ENCODE measurements at regions not wholly inside any gene's neighbourhood (a gene's known extent, or its start where the extent isn't known, plus 50 kb on each side); places are given as distances from the start of the nearest gene placed in this dataset.

- TF ChIP-seq KAT7 (CRISPR knock-in tag; IDR thresholded peaks at IDR 0.05; ENCODE audit: borderline replicate concordance): no peak
- no peak for TF ChIP-seq CTCF (IDR thresholded peaks at IDR 0.05)
- TF ChIP-seq E2F4 (CRISPR knock-in tag; IDR thresholded peaks at IDR 0.05; ENCODE audit: borderline replicate concordance, low read depth): no peak
- TF ChIP-seq MAX (CRISPR knock-in tag; IDR thresholded peaks at IDR 0.05): no peak
- no peak for TF ChIP-seq MLX (CRISPR knock-in tag; IDR thresholded peaks at IDR 0.05)
- TF ChIP-seq ATF3 (CRISPR knock-in tag; conservative IDR thresholded peaks at IDR 0.05): no peak
- no peak for TF ChIP-seq SP1 (CRISPR knock-in tag; conservative IDR thresholded peaks at IDR 0.05)
- TF ChIP-seq ZNF416 (CRISPR knock-in tag; IDR thresholded peaks at IDR 0.05): no peak
These were observed 1411.2 kb upstream of the MIR17HG start for GRCh38 chr13:89936256-89936655.
